ENCODE measurements at regions not wholly inside any gene's neighbourhood (a gene's known extent, or its start where the extent isn't known, plus 50 kb on each side); places are given as distances from the start of the nearest gene placed in this dataset.

- Histone ChIP-seq H3K4me1 (no peaks in the 10 kb centered on the region), H3K4me3 (no peak overlapping the region), H3K36me3 (no peaks in the 10 kb centered on the region), H3K27me3 (no peaks in the 10 kb centered on the region), H3K9me3 (no peaks in the 10 kb centered on the region), H3K27ac (no peak overlapping the region)
- DNase-seq (ENCODE audit: low spot score in 2 of 2) = no peak
- no peak for TF ChIP-seq POLR2A (IDR thresholded peaks at IDR 0.05)
- TF ChIP-seq, protein P1, sequence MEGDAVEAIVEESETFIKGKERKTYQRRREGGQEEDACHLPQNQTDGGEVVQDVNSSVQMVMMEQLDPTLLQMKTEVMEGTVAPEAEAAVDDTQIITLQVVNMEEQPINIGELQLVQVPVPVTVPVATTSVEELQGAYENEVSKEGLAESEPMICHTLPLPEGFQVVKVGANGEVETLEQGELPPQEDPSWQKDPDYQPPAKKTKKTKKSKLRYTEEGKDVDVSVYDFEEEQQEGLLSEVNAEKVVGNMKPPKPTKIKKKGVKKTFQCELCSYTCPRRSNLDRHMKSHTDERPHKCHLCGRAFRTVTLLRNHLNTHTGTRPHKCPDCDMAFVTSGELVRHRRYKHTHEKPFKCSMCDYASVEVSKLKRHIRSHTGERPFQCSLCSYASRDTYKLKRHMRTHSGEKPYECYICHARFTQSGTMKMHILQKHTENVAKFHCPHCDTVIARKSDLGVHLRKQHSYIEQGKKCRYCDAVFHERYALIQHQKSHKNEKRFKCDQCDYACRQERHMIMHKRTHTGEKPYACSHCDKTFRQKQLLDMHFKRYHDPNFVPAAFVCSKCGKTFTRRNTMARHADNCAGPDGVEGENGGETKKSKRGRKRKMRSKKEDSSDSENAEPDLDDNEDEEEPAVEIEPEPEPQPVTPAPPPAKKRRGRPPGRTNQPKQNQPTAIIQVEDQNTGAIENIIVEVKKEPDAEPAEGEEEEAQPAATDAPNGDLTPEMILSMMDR (IDR thresholded peaks at IDR 0.05) = no peak
- TF ChIP-seq EP300 (IDR thresholded peaks at IDR 0.05) = no peak
- no peak for TF ChIP-seq POLR2AphosphoS5 (IDR thresholded peaks at IDR 0.05)
- WGBS = 64% methylated on average over 1 of the region's 1 CpG
These were observed 478.1 kb upstream of the ZNF804A start for GRCh38 chr2:184119989-184120800.

- Histone ChIP-seq H3K27me3 (no peaks in the 10 kb centered on the region), H3K9me3 (no peaks in the 10 kb centered on the region), H3K4me3 (no peak overlapping the region), H3K27ac (no peak overlapping the region), H3K4me1 (no peaks in the 10 kb centered on the region), H3K36me3 (no peaks in the 10 kb centered on the region)
- TF ChIP-seq, protein P1 (IDR thresholded peaks at IDR 0.05) = no peak
- no peak for TF ChIP-seq EP300 (IDR thresholded peaks at IDR 0.05)
- no peak for TF ChIP-seq POLR2A (IDR thresholded peaks at IDR 0.05)
- no peak for TF ChIP-seq POLR2AphosphoS5 (IDR thresholded peaks at IDR 0.05)
- WGBS = 88% methylated on average over 2 of the region's 2 CpGs
- DNase-seq (ENCODE audit: low spot score in 2 of 2) = no peak
These were observed 472.5 kb upstream of the ZNF804A start for GRCh38 chr2:184125867-184126266.

DNA sequence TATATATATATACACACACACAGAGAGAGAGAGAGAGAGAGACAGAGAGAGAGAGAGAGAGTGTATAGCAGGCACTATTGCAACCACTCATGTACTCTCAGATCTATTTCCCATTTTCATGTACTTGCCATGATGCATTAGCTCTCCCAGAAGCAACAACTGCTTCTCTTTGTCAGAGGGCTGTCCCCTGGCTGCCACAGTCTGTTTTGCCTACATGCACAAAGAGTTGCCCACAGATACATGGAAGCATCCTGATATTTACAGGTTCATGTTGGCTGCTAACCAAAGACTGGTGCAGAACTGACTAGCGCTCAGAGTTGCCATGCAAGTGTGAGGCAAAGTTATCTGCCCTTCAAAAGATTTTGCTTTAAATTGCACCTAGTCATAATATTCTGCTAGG lies 469.3 kb upstream of the ZNF804A start:
- Histone ChIP-seq H3K9me3 (no peaks in the 10 kb centered on the region), H3K36me3 (no peaks in the 10 kb centered on the region), H3K27me3 (no peaks in the 10 kb centered on the region), H3K4me1 (no peaks in the 10 kb centered on the region), H3K27ac (no peak overlapping the region), H3K4me3 (no peak overlapping the region)
- WGBS = 91% methylated on average over 1 of the region's 1 CpG
- DNase-seq (ENCODE audit: low spot score in 2 of 2) = no peak
- TF ChIP-seq POLR2AphosphoS5 (IDR thresholded peaks at IDR 0.05) (no peak), POLR2A (IDR thresholded peaks at IDR 0.05) (no peak), EP300 (IDR thresholded peaks at IDR 0.05) (no peak)
- TF ChIP-seq, protein P1 (IDR thresholded peaks at IDR 0.05) = no peak

DNA sequence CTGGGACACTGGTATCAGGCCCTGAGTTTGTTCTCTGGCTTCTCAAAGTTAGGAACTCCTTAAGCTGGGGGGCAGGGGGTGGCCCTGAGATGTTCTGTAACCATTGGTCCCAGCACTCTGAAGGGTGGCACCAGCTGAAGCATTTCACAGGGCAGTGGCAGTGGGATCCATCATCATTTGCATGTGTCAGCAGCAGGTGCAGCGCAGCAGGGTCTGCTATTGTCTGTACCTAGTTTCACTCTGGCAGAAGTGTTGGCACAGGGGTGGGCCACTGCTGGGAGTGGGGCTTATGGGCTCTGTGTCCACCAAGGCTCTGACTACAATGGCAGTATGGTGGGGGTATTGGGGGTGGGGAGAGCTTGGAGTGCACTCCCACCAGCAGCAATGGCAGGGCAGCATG lies 460.4 kb upstream of the ZNF804A start:
- Histone ChIP-seq H3K27me3 (no peaks in the 10 kb centered on the region), H3K36me3 (no peaks in the 10 kb centered on the region), H3K4me1 (no peaks in the 10 kb centered on the region), H3K27ac (no peak overlapping the region), H3K4me3 (no peak overlapping the region), H3K9me3 (peaks cover 10% of the 10 kb centered on the region)
- WGBS = 80% methylated on average over 1 of the region's 1 CpG
- TF ChIP-seq, protein P1 (IDR thresholded peaks at IDR 0.05) = no peak
- TF ChIP-seq EP300 (IDR thresholded peaks at IDR 0.05) = no peak
- no peak for TF ChIP-seq POLR2A (IDR thresholded peaks at IDR 0.05)
- no peak for TF ChIP-seq POLR2AphosphoS5 (IDR thresholded peaks at IDR 0.05)
- DNase-seq (ENCODE audit: low spot score in 2 of 2) = no peak

DNA sequence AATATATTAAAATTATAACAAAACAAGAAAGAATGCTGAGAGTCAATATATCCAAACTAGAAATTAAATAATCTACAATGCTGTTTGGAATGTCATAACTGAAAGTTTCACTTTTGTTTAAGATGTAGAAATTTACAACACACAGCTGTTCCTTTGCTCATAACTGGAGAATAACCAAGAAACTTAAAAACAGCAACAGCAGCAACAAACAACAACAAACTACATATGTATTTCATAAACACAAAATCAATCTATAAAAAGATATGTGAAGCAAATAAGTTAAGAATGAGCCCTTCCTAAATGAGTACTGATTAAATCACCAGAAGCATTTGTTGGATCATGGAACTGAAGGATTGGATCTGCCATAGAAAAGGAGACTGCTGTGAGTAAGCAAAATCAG lies 456.5 kb upstream of the ZNF804A start:
- no peaks in the 10 kb centered on the region for H3K9me3 ChIP-seq
- no peak for DNase-seq (ENCODE audit: low spot score in 2 of 2)
- H3K36me3 ChIP-seq = no peaks in the 10 kb centered on the region
- TF ChIP-seq POLR2AphosphoS5 (IDR thresholded peaks at IDR 0.05) = no peak
- TF ChIP-seq EP300 (IDR thresholded peaks at IDR 0.05) = no peak
- TF ChIP-seq, protein P1 (IDR thresholded peaks at IDR 0.05) = no peak
- no peak for TF ChIP-seq POLR2A (IDR thresholded peaks at IDR 0.05)
- no peak overlapping the region for H3K27ac ChIP-seq
- no peaks in the 10 kb centered on the region for H3K4me1 ChIP-seq
- no peaks in the 10 kb centered on the region for H3K27me3 ChIP-seq
- H3K4me3 ChIP-seq = no peak overlapping the region

All from suprapubic skin (tissue), 4 donors.